Neural progenitor cell (in vitro differentiated cells): ENCODE measurements at regions not wholly inside any gene's neighbourhood (a gene's known extent, or its start where the extent isn't known, plus 50 kb on each side); places are given as distances from the start of the nearest gene placed in this dataset.
"Not testable (repeated sequence)": the region's sequence is repeated elsewhere in the genome, so short reads cannot be mapped to it uniquely, and the experiment has no call there.

Experiments used
- DNase-seq: peaks from one replicate; pipeline ENCODE4 v3.0.0-alpha.2; 2016; ENCODE audit warnings: low spot score
- H2AFZ ChIP-seq: fragments of 200-600 bp; sonication (generic); replicated peaks from 2 replicates; pipeline ENCODE4 v1.6.1; 2016; ENCODE audit warnings: antibody characterized with exemption
- H3F3A ChIP-seq: fragments of 200-600 bp; sonication (generic); 2 replicates; pipeline ENCODE4 v1.6.1; 2016; ENCODE audit warnings: antibody characterized with exemption, low read depth
- H3K27ac ChIP-seq: fragments of 200-600 bp; sonication (generic); 2 replicates; pipeline ENCODE4 v1.5.1; 2016; ENCODE audit warnings: mild to moderate bottlenecking
- H3K27me3 ChIP-seq: fragments of 200-600 bp; sonication (generic); 2 replicates; pipeline ENCODE4 v1.6.1; 2016; ENCODE audit warnings: mild to moderate bottlenecking, moderate library complexity
- H3K36me3 ChIP-seq: fragments of 200-600 bp; sonication (generic); 2 replicates; pipeline ENCODE4 v1.5.1; 2016
- H3K4me1 ChIP-seq: fragments of 200-600 bp; sonication (generic); 2 replicates; pipeline ENCODE4 v1.6.1; 2016; ENCODE audit warnings: mixed run types
- H3K4me2 ChIP-seq: fragments of 200-600 bp; sonication (generic); 2 replicates; pipeline ENCODE4 v1.6.1; 2016
- H3K4me3 ChIP-seq: fragments of 200-600 bp; sonication (generic); 2 replicates; pipeline ENCODE4 v1.5.1; 2016
- H3K79me2 ChIP-seq: fragments of 200-600 bp; sonication (generic); 2 replicates; pipeline ENCODE4 v1.6.1; 2016; ENCODE audit warnings: low read depth
- H3K9ac ChIP-seq: fragments of 200-600 bp; sonication (generic); 2 replicates; pipeline ENCODE4 v1.6.1; 2016
- H3K9me3 ChIP-seq: fragments of 200-600 bp; sonication (generic); 2 replicates; pipeline ENCODE4 v1.5.1; 2016; ENCODE audit warnings: low read depth
- H4K20me1 ChIP-seq: fragments of 200-600 bp; sonication (generic); 2 replicates; pipeline ENCODE4 v1.6.1; 2016; ENCODE audit warnings: low read depth
- H3K27ac Mint-ChIP-seq: 3 replicates; pipeline ENCODE4 v1.8.0; 2021; ENCODE audit warnings: mixed read lengths
- H3K27me3 Mint-ChIP-seq: 2 replicates; pipeline ENCODE4 v1.8.0; 2022; ENCODE audit warnings: low read depth, mild to moderate bottlenecking, inconsistent platforms, moderate library complexity, mixed read lengths; ENCODE audit not compliant: insufficient read depth
- H3K36me3 Mint-ChIP-seq: 3 replicates; pipeline ENCODE4 v1.8.0; 2021; ENCODE audit warnings: mixed read lengths
- H3K4me1 Mint-ChIP-seq: 3 replicates; pipeline ENCODE4 v1.8.0; 2021; ENCODE audit warnings: mixed read lengths
- H3K4me3 Mint-ChIP-seq: 3 replicates; pipeline ENCODE4 v1.8.0; 2021; ENCODE audit warnings: mild to moderate bottlenecking, moderate library complexity, mixed read lengths
- H3K9me3 Mint-ChIP-seq: 3 replicates; pipeline ENCODE4 v1.8.0; 2020; ENCODE audit warnings: mixed read lengths
- CTCF ChIP-seq: fragments of 200-600 bp; sonication (generic); IDR thresholded peaks from 2 replicates; pipeline ENCODE4 v1.5.1; 2017; ENCODE audit warnings: antibody characterized with exemption, mild to moderate bottlenecking
- EZH2 ChIP-seq: fragments of 200-600 bp; sonication (generic); IDR thresholded peaks from 2 replicates; pipeline ENCODE4 v1.6.1; 2017; ENCODE audit warnings: antibody characterized with exemption, mild to moderate bottlenecking, moderate library complexity
- EZH2phosphoT487 ChIP-seq: fragments of 200-600 bp; sonication (generic); IDR thresholded peaks from 2 replicates; pipeline ENCODE4 v1.6.1; 2017; ENCODE audit warnings: antibody characterized with exemption

DNA sequence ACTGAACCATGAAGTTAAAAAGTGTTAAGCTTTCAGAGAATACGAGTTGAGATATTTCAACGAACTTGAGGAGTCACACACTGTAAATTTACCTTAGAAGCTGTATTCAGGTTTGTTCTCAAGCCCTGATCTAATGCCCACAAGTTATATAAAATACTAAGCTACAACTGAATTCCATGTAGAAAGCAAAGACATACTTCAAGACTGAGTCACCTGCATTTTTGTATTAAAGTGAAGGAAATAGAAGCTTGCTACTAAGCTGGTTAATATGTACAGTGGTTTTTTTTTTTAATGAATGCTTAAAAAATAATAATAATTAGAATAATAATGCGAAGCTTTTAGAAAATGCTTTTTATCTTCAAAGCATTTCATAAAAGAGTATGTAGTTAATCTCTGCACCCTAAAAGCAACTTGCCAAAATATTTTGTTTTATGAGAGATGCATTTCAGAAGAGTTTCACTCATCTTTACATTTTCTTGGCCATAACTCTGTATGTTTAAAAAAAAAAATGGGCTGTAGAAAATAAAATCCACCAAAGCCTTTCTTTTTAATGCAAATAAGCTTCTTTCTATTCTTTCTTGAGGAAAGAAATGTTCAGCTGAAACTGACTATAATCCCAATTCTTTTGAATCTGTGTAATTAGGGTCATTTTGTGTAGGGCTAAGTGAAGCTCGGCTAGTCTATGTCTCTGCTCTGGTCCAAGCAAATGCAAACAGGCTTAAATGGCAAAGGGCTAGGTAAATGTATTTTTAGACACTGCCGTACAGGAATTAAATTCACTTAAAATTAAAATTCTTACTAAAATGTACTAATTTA is 1047.5 kb upstream of the FLRT2 start:
- peak; percentile 53 for DNase-seq
- Mint-ChIP-seq H3K27me3 (no peaks in the 10 kb centered on the region), H3K27ac (no peak overlapping the region), H3K36me3 (no peaks in the 10 kb centered on the region), H3K4me1 (peaks cover 10% of the 10 kb centered on the region), H3K4me3 (no peak overlapping the region), H3K9me3 (no peaks in the 10 kb centered on the region)
- H3K4me2 ChIP-seq = peak overlapping the region; percentile 57
- no peak overlapping the region for H3K4me3 ChIP-seq
- no peaks in the 10 kb centered on the region for H4K20me1 ChIP-seq
- peaks cover 8% of the 10 kb centered on the region for H3F3A ChIP-seq
- H3K4me1 ChIP-seq = peaks cover 23% of the 10 kb centered on the region
- H3K27ac ChIP-seq = peak overlapping the region; percentile 72
- no peaks in the 10 kb centered on the region for H3K27me3 ChIP-seq
- H3K9ac ChIP-seq = no peak overlapping the region
- H2AFZ ChIP-seq = no peak overlapping the region
- H3K9me3 ChIP-seq = no peaks in the 10 kb centered on the region
- TF ChIP-seq CTCF (no peak), EZH2 (no peak), EZH2phosphoT487 (no peak)
- H3K79me2 ChIP-seq = no peaks in the 10 kb centered on the region
- no peaks in the 10 kb centered on the region for H3K36me3 ChIP-seq

DNA sequence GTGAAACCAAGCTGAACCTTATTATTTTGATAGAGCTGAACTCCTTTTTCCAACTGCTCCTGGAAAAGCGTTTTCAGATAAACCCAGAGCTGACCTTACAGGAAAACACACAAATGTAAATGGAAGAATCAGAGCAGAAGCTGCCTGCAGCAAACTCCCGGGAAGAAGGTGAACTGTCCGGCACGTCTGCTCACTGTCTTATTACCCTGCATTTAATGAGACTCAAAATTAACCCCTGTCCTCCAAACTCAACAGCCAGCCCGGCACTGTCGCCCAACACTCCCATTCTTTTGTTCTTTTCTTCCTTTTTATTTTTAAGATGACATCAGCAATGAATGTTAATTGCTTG is 1046.9 kb upstream of the FLRT2 start:
- H3K79me2 ChIP-seq = no peaks in the 10 kb centered on the region
- TF ChIP-seq EZH2phosphoT487 (no peak), CTCF (no peak), EZH2 (no peak)
- no peak overlapping the region for H3K9ac ChIP-seq
- Mint-ChIP-seq H3K9me3 (no peaks in the 10 kb centered on the region), H3K4me3 (no peak overlapping the region), H3K36me3 (no peaks in the 10 kb centered on the region), H3K27ac (peak overlapping the region; percentile 35), H3K27me3 (no peaks in the 10 kb centered on the region), H3K4me1 (peaks cover 10% of the 10 kb centered on the region)
- H3K36me3 ChIP-seq = no peaks in the 10 kb centered on the region
- no peaks in the 10 kb centered on the region for H4K20me1 ChIP-seq
- H3K9me3 ChIP-seq = no peaks in the 10 kb centered on the region
- peak overlapping the region; percentile 72 for H3K27ac ChIP-seq
- H3K4me3 ChIP-seq = no peak overlapping the region
- H3K27me3 ChIP-seq = no peaks in the 10 kb centered on the region
- peak; percentile 5 for DNase-seq
- H3K4me1 ChIP-seq = peaks cover 23% of the 10 kb centered on the region
- peak overlapping the region; percentile 57 for H3K4me2 ChIP-seq
- H3F3A ChIP-seq = peaks cover 8% of the 10 kb centered on the region
- no peak overlapping the region for H2AFZ ChIP-seq

GRCh38 chr14:84484243-84484642 is 1045.7 kb upstream of the FLRT2 start:
- H3K27me3 ChIP-seq, DNase-seq, H3K9ac ChIP-seq, H2AFZ ChIP-seq, H3K9me3 Mint-ChIP-seq, H3K36me3 Mint-ChIP-seq, H3F3A ChIP-seq, H3K79me2 ChIP-seq, H3K27me3 Mint-ChIP-seq, H3K27ac Mint-ChIP-seq, H3K4me2 ChIP-seq, H3K27ac ChIP-seq, H3K9me3 ChIP-seq, H3K4me3 ChIP-seq, H4K20me1 ChIP-seq, H3K4me3 Mint-ChIP-seq, H3K36me3 ChIP-seq: not testable (repeated sequence)
- peaks cover 10% of the 10 kb centered on the region for H3K4me1 Mint-ChIP-seq
- peaks cover 23% of the 10 kb centered on the region for H3K4me1 ChIP-seq

DNA sequence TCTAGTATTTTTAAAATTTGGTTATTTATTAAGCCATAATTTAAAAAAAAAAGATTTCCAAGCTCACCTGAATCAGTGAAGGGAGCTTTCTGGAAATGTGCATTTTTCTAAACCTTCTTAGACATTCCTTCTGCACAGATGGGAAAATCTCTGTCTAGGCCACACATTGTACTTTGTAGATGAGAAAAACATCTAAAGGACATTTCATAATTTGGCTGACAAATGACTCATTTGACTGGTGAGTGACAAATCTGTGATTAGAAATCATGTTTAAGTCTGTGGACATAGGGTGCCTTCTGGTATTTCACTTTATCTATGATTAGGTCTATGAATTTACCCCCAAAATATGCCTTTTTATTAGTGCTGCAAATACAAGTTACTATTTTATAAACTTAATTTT is 1044.9 kb upstream of the FLRT2 start:
- Mint-ChIP-seq H3K36me3 (no peaks in the 10 kb centered on the region), H3K27ac (no peak overlapping the region), H3K4me3 (no peak overlapping the region), H3K4me1 (peaks cover 10% of the 10 kb centered on the region), H3K27me3 (no peaks in the 10 kb centered on the region), H3K9me3 (no peaks in the 10 kb centered on the region)
- H3K27me3 ChIP-seq = no peaks in the 10 kb centered on the region
- no peak overlapping the region for H3K9ac ChIP-seq
- no peak overlapping the region for H3K4me2 ChIP-seq
- H3K9me3 ChIP-seq = no peaks in the 10 kb centered on the region
- no peaks in the 10 kb centered on the region for H3K36me3 ChIP-seq
- H3F3A ChIP-seq = peaks cover 8% of the 10 kb centered on the region
- no peak overlapping the region for H3K27ac ChIP-seq
- H4K20me1 ChIP-seq = no peaks in the 10 kb centered on the region
- no peak overlapping the region for H2AFZ ChIP-seq
- no peak overlapping the region for H3K4me3 ChIP-seq
- no peaks in the 10 kb centered on the region for H3K79me2 ChIP-seq
- no peak for TF ChIP-seq CTCF
- TF ChIP-seq EZH2phosphoT487 = no peak
- no peak for TF ChIP-seq EZH2
- H3K4me1 ChIP-seq = peaks cover 23% of the 10 kb centered on the region
- no peak for DNase-seq
